ENCODE measurements at regions not wholly inside any gene's neighbourhood (a gene's known extent, or its start where the extent isn't known, plus 50 kb on each side); places are given as distances from the start of the nearest gene placed in this dataset.

DNA sequence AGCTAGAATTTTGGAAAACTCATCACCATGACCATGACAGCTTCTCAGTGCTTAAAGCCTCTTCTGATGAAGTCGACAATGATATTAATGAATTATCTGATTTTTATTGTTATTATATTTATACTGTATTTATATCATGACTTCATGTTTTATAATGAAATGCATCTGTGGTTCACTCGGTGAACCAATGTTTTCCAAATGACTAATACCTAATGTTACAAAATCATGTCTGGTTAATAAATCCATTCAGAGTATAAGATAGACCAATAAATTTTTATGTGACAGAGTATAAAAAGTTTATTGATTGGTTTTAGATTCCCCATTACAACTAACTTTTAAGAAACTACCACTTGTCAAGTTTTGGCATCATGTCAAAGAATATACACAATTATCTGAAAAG lies 416.5 kb downstream of the MLLT3 start:
- H3K4me3 ChIP-seq (ENCODE audit: low read depth, low read length) = no peak overlapping the region
- TF ChIP-seq, protein P1, sequence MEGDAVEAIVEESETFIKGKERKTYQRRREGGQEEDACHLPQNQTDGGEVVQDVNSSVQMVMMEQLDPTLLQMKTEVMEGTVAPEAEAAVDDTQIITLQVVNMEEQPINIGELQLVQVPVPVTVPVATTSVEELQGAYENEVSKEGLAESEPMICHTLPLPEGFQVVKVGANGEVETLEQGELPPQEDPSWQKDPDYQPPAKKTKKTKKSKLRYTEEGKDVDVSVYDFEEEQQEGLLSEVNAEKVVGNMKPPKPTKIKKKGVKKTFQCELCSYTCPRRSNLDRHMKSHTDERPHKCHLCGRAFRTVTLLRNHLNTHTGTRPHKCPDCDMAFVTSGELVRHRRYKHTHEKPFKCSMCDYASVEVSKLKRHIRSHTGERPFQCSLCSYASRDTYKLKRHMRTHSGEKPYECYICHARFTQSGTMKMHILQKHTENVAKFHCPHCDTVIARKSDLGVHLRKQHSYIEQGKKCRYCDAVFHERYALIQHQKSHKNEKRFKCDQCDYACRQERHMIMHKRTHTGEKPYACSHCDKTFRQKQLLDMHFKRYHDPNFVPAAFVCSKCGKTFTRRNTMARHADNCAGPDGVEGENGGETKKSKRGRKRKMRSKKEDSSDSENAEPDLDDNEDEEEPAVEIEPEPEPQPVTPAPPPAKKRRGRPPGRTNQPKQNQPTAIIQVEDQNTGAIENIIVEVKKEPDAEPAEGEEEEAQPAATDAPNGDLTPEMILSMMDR (conservative IDR thresholded peaks at IDR 0.05; ENCODE audit: low read depth, low read length) = no peak
- DNase-seq (ENCODE audit: low read depth) = no peak

GRCh38 chr9:20200991-20201431 lies 412.2 kb upstream of the SLC24A2 start:
- no peak overlapping the region for H3K4me3 ChIP-seq (ENCODE audit: low read depth, low read length)
- TF ChIP-seq, protein P1 (conservative IDR thresholded peaks at IDR 0.05; ENCODE audit: low read depth, low read length) = no peak
- no peak for DNase-seq (ENCODE audit: low read depth)

DNA sequence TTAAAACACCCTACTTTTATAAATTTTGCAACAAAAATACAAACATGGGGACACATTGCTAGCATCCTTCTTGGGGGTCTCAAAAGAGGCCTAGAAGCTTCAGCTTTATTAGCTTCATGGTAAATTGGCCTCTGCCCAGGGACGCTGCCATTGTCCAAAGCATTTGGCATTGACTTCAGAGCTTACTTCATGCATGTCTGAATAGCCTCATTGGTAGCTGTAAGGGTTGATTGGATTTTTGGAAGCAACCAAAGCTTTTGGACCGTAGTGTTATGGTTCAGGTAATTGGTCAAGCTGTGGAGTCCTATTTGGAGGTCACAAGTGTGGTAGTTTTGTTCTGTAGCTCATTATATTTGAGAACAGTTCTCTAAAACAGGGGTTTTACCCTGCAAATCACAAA lies 411.7 kb upstream of the SLC24A2 start:
- TF ChIP-seq, protein P1 (conservative IDR thresholded peaks at IDR 0.05; ENCODE audit: low read depth, low read length) = no peak
- no peak overlapping the region for H3K4me3 ChIP-seq (ENCODE audit: low read depth, low read length)
- DNase-seq (ENCODE audit: low read depth) = no peak

- no peak for DNase-seq (ENCODE audit: low read depth)
- TF ChIP-seq, protein P1 (conservative IDR thresholded peaks at IDR 0.05; ENCODE audit: low read depth, low read length) = no peak
- H3K4me3 ChIP-seq (ENCODE audit: low read depth, low read length) = no peak overlapping the region
These were observed 410.3 kb upstream of the SLC24A2 start for GRCh38 chr9:20199111-20199510.

DNA sequence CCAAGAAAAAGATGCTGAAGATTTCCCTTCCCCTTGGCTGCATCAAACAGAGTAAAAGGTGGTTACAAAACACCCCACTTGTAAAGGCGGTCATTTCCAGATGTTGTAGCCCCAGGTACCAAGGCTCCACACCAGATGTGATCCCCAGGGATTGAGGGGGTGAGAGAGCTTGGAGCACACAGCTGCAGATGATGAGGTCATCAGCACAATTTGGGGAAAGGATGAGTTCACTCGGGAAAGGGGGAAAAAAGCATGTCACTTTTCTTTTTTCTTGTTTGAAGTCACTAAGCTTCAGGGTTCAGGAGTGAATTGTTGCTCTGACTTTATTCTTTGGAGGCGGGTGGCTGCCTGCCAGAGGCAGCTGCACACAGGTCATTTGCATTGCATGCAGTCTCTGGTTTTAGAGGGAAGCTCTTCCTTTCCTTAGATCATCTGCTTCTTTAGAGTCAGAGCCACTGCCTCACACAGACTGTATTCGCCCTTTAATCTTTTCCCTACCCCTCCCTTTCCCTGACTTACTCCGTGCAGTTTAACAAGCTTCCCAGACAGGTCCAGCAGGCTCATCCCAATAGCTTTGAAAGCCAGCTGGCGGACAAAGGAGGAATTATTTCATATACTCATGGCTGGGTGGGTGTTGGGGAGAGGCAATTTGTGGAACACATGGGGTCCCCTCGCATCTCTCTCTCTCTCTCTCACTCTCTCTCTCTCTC lies 409.3 kb upstream of the SLC24A2 start:
- no peak for DNase-seq (ENCODE audit: low read depth)
- H3K4me3 ChIP-seq (ENCODE audit: low read depth, low read length) = no peak overlapping the region
- TF ChIP-seq, protein P1 (conservative IDR thresholded peaks at IDR 0.05; ENCODE audit: low read depth, low read length) = no peak

DNA sequence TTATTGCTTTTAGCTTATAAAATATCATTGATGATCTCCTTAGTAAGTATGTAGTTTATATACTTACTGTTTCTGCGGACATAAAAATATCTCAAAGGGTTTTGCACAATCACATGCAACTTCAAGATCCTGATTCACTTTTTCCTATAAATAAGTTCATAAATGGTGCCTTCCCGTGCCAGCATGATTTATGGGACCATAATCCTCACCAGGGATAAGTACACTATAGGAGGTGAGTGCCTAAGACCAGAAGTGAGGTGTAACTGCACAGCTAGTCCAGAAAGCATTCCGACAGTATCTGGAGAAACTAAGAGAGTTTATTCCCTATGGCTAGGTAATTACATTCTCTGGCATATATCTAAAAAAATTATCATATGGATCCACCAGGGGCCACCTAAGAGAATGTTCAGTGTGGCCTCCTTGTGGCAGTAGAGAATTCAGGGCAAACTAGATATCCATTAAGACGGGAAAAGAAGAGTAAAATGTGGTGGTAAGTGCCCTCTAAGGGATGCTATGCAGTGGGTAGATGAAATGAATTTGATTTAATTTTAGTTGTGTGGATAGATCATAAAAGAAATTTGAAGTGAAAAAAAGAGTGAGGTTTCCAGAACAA lies 402.5 kb upstream of the SLC24A2 start:
- TF ChIP-seq, protein P1 (conservative IDR thresholded peaks at IDR 0.05; ENCODE audit: low read depth, low read length) = peak; percentile 13
- no peak for DNase-seq (ENCODE audit: low read depth)
- no peak overlapping the region for H3K4me3 ChIP-seq (ENCODE audit: low read depth, low read length)

DNA sequence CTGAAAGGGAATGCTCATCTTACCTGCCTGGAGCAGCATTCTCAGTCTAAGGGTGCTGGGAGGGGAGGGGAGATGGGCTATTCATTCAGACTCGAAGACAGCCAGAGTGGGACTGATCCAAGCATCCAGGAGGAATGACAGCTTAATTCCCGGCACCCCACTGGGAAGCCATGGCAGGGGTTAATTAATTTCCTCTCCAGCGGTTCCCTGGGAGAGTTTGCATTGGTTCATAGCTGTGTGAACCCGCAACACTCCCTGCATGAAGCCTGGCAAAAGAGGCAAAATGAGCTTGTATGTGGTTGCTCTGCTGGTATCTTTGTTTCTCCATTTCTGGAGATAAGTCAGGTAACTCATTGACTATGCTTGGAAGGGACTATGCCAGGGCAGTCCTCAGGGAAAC lies 401.0 kb upstream of the SLC24A2 start:
- no peak for DNase-seq (ENCODE audit: low read depth)
- TF ChIP-seq, protein P1 (conservative IDR thresholded peaks at IDR 0.05; ENCODE audit: low read depth, low read length) = no peak
- H3K4me3 ChIP-seq (ENCODE audit: low read depth, low read length) = no peak overlapping the region
